GM12874 (cell line): ENCODE measurements at regions not wholly inside any gene's neighbourhood (a gene's known extent, or its start where the extent isn't known, plus 50 kb on each side); places are given as distances from the start of the nearest gene placed in this dataset.

Experiments
- TF ChIP-seq, protein P1 (sequence below): IDR thresholded peaks from 2 replicates; pipeline ENCODE4 v1.5.1; 2011; ENCODE audit warnings: low read depth, mild to moderate bottlenecking, control low read depth, low read length, moderate library complexity; ENCODE audit not compliant: insufficient read depth

DNA sequence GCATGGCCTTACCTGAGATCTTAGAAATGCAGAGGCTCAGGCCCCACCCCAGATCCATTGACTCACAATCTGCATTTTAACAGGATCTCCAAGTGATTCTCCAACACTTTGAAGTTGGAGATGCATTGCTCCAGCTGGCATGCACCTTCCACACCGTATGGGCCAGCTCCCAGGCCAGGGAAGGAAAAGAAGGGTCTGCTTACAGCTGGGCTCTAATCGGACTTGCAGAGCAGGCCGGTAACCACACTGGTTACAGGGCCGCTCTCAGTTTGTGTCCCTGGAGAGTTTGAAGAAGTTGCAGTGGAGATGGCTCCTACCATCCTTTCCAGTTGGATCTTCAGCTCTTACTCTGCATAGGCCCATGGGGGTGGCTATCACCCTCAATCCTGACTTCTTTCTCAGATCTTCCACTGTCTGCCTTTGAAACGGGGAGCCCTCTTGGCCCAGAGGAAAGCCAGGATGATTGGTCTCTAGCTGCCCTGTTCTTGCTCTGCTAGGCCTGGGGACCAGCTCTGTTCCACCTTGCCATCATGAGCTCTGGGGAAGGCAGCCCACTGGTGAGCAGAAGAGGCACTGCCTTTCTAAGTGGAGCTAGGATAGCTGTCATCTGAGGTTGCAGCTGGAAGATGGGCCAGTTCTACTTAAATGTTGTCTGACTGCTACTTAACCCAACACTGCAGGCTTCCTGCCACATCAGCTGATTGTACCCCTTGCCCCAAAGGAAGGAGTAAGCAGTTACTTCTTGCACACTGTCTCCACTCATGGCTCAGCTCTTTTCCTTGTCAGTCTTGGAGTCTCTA, 105.6 kb upstream of the NAV2 start:
- TF ChIP-seq, protein P1, sequence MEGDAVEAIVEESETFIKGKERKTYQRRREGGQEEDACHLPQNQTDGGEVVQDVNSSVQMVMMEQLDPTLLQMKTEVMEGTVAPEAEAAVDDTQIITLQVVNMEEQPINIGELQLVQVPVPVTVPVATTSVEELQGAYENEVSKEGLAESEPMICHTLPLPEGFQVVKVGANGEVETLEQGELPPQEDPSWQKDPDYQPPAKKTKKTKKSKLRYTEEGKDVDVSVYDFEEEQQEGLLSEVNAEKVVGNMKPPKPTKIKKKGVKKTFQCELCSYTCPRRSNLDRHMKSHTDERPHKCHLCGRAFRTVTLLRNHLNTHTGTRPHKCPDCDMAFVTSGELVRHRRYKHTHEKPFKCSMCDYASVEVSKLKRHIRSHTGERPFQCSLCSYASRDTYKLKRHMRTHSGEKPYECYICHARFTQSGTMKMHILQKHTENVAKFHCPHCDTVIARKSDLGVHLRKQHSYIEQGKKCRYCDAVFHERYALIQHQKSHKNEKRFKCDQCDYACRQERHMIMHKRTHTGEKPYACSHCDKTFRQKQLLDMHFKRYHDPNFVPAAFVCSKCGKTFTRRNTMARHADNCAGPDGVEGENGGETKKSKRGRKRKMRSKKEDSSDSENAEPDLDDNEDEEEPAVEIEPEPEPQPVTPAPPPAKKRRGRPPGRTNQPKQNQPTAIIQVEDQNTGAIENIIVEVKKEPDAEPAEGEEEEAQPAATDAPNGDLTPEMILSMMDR = no peak

DNA sequence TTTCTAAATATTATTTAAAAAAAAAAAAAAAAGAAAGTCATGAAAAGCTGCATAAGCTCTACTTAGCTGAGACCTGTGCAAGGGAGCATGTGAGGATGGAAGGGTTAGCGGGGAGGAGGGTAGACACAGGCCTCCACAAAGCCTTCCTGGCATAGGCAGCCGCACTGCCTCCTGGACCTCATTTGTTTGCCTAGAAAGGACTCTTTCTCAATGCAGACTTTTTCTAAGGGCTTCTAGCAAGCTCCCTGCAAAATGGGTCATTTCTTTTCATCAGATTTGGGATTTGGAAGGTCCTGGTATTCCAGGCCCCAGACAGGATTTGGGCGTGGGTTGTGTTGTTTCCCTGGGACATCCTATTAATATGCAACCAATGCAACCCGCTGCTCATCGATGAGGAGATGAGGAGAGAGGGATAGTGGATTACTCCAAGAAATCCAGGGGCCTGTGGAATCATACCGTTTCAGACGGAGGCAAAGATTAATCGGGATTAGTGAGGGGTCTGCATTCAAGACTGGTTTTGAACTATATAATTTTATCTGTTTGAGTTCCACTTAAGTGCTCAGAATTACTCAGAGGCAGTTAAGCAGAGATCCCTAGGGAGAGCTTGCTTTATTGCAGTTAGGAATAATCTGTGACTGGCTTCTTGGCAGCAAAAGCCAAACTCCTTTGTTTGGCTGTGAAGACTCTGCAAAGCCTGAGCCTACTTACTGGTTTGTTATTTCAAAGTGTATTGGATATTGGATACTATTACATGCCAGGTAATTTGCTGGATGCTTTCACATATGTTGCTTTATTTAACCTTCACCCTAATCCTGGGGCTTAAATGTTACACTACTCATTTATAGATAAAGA, 106.9 kb upstream of the NAV2 start:
- TF ChIP-seq, protein P1 = no peak

DNA sequence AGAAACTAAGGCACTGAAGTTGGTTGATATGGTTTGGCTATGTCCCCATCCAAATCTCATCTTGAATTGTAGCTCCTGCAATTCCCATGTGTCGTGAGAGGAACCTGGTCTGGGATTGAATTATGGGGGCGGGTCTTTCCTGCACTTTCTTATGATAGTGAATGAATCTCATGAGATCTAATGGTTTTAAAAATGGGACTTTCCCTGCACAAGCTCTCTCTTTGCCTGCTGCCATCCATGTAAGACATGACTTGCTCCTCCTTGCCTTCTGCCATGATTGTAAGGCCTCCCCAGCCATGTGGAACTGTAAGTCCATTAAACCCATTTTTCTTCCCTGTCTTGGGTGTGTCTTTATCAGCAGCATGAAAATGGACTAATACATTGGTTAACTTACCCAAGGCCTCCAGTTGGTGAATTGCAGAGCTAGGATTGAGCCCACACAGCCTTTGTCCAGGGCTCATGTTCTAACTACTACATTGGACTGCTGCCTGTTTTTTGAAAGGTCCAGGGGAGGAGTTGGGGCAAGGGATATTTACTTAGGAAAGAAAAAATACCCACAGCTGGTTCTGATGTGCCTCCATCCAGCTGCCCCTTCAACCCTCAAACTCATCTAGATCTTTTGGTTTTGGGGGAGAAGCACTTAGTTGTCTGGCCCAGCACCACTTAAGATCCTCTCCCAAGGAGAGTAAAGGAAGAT, 107.8 kb upstream of the NAV2 start:
- TF ChIP-seq, protein P1 = no peak

DNA sequence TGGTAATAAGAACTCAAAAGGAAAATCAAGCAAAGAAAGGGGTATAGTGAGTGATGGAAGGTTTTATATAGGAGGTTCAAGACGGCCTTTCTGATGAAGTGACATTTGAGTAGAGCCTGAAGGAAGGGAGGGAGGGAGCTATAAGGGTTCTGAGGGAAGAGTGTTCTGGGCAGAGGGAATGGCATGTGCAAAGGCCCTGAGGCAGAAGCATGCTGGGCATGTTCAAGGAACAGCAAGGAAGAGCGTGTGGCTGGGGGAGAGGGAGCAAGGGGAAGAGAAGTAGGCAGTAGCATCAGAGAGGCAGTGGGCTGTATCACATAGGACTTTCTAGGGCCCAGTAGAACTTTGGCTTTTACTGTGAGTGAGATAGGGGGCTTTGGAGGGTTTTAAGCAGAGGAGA, 108.9 kb upstream of the NAV2 start:
- TF ChIP-seq, protein P1 = no peak

DNA sequence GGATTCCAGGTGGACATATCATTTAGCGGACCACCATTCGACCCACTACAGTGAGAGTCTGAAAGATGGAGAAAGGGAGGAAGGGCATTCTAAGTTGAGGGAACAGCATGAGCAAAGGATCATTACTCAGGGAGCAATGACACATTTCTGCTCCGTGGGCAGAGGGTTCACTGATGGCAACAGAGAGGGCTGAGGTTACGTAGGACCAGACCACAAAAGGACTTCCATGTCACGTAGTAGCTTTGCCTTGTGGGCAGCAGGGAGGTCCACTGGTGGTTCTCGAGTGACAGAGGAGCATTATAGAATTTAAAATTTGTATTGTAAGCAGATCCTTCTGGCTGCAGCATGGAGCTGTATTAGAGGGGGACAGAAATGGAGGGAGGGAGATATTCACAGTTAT, 109.7 kb upstream of the NAV2 start:
- TF ChIP-seq, protein P1 = no peak

DNA sequence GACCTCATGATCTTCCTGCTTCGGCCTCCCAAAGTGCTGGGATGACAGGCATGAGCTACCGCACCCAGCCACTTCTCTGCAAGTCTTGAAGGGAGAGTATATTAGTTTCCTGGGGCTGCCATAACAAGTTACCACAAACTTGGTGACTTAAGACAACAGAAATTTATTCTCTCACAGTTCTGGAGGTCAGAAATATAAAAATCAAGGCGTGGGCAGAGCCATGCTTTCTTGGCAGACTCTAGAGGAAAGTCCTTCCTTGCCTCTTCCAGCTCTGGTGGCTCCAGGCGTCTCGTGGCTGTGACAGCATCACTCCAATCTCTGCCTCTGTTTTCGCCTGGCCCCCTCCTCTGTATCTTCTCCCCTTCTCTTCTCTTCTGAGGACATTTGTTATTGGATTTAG, 110.2 kb upstream of the NAV2 start:
- TF ChIP-seq, protein P1 = no peak

DNA sequence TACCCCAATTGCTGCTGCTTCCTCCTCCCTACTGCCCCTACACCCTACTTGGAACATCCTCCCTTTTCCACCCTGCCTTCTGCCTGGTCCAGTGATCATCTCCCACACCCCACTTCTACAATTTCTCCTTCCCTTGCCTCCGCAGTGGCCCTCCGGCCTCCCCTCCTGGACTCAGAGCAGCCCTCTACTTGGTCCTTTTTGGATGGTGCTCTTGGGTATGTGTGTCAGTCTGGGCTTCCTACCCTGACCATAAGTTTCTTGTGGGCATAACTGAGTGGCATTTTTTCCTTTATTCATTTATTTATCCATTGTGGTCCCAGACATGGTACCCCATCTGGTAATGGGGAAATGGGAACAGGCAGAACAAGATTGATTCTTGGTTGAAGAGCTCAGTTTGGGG, 111.4 kb upstream of the NAV2 start:
- TF ChIP-seq, protein P1 = no peak
